ENCODE measurements at regions not wholly inside any gene's neighbourhood (a gene's known extent, or its start where the extent isn't known, plus 50 kb on each side); places are given as distances from the start of the nearest gene placed in this dataset.
A peak's percentile ranks its signal among the peaks of the same experiment; 100 is the strongest.

DNA sequence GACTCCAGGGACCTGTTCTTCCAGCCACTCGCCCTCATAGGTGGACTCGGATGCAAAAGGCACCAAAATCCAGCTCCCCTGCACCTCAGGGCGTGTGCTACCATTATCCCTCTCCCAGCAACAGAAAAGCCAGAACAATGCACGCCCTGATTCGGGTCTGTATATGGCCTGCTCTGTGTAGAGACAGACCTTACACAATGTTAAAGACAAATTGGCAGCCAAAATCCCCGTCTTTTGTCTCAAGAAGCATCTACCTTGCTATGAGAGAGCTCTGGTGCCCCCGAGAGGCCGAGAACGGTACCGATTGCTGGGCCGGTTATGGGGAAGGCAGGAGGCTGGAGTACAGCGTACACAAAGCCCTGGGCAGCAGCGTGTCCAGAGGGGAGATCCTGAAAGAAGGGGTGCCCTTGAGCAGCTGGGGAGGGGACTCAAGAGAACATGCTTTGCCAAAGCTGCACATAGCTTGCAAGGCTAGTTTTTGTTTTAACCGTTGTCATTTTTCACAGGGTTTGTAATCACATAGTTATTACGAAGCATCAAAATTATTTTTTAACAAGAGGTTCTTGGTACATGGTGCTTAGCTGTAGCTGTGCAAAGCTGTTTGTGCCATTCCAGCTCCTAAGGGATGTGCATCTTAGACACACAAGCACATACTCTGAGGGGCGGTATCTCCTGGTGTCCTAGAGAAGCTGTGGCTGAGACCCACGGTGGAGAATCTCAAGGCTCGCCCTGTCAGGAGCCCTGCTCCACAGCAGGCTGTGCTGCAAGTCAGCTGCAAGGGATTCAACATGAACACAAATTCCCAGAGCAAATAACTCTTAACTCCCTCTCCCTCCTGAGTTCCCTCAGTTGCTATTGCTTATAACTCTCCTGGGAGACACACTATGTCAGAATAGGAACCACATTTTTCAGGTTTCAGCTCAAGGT, 461.5 kb upstream of the PPP2R3A start:
- ATAC-seq (ENCODE audit: insufficient read depth, low read depth): peak; percentile 83
- Histone ChIP-seq H3K36me3 (ENCODE audit: insufficient read depth, low read length) (no peaks in the 10 kb centered on the region), H3K27ac (ENCODE audit: low read length) (no peak overlapping the region)

DNA sequence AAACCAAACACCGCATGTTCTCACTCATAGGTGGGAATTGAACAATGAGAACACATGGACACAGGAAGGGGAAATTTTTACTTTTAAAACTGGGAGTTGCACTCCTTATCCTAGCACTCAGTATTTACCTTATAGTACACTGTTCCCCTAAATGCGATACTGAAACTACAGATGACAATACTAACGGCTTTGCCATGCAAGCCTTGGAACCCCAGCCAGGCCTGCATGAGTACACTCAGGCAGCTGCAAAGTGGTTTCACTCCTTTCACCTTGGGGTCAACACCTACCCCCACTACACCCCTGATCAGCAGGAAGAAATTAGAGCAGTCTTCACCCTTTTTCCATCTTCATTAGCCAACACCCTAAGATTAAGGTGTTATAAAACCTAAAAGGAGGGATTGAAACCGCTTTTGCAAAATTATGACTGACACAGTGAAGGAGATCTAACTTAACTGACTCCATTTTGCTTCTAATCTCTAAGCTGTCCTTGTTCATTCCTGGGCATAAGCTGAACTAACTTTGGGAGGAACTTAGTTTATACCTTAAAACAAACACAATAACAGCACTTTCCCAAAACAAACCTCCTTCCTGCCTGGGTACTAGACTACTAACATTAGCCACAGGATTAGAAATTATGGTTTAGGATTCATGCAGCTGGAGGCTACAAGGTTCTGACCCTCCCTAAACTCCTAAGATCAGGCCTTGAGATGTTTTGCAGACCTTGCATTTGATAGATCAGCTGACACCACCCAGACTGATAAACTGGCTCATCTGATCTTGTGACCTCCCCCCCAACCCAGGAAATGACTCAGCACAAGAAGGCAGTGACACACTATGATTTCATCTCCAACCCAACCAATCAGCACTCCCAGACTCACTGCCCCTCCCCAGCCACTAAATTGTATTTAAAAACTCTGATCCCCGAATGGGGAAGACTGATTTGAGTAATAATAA, 452.1 kb upstream of the PPP2R3A start:
- DNase-seq: peak; percentile 27

More for the DNA sequence above, 461.5 kb upstream of the PPP2R3A start:
- H3K79me2 ChIP-seq (ENCODE audit: insufficient read depth, low read length): no peaks in the 10 kb centered on the region
- TF ChIP-seq, protein P1, sequence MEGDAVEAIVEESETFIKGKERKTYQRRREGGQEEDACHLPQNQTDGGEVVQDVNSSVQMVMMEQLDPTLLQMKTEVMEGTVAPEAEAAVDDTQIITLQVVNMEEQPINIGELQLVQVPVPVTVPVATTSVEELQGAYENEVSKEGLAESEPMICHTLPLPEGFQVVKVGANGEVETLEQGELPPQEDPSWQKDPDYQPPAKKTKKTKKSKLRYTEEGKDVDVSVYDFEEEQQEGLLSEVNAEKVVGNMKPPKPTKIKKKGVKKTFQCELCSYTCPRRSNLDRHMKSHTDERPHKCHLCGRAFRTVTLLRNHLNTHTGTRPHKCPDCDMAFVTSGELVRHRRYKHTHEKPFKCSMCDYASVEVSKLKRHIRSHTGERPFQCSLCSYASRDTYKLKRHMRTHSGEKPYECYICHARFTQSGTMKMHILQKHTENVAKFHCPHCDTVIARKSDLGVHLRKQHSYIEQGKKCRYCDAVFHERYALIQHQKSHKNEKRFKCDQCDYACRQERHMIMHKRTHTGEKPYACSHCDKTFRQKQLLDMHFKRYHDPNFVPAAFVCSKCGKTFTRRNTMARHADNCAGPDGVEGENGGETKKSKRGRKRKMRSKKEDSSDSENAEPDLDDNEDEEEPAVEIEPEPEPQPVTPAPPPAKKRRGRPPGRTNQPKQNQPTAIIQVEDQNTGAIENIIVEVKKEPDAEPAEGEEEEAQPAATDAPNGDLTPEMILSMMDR (IDR thresholded peaks at IDR 0.05; ENCODE audit: borderline replicate concordance, extremely low read depth, low read length, poor library complexity, severe bottlenecking): peak; percentile 81
- TF ChIP-seq EZH2 (IDR thresholded peaks at IDR 0.05; ENCODE audit: borderline replicate concordance, low read depth, low read length, severe bottlenecking): no peak
- peak; percentile 64 for DNase-seq
- H3K4me3 ChIP-seq (ENCODE audit: low read depth in 1 of 2, low read length in 2 of 2): no peak overlapping the region
- H3K27me3 ChIP-seq (ENCODE audit: insufficient read depth, low read length, poor library complexity): peaks cover 5% of the 10 kb centered on the region
- no peaks in the 10 kb centered on the region for H4K20me1 ChIP-seq (ENCODE audit: insufficient read depth, low read length)
- no peak overlapping the region for H2AFZ ChIP-seq (ENCODE audit: low read depth, low read length)
- H3K9me3 ChIP-seq (ENCODE audit: insufficient read depth, low read length, severe bottlenecking): no peaks in the 10 kb centered on the region
- no peak overlapping the region for H3K4me2 ChIP-seq (ENCODE audit: insufficient read depth, low read length)
- H3K4me1 ChIP-seq (ENCODE audit: insufficient read depth, low read length): no peaks in the 10 kb centered on the region
- H3K9ac ChIP-seq (ENCODE audit: low read depth, low read length): no peak overlapping the region

DNA sequence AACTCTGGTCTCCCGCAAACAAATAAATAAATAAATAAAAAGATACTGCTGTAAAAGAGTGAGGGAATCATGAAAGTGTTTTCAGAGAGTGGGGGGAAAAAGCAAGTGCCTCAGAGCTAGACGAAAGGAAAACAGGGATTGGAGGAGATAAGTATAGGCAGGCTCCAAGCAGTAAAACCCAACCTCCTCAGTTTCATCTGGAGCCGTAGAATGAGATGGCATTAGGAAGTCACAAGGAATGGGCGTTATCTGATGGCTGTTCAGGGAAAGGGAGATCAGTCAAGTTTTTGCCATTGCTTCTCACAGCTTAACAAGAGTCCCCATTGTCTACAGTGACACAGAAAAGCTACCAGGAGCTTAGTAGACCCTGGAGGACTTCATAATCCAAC, 451.5 kb upstream of the PPP2R3A start:
- Histone ChIP-seq H3K4me2 (ENCODE audit: insufficient read depth, low read length) (no peak overlapping the region), H3K27me3 (ENCODE audit: insufficient read depth, low read length, poor library complexity) (peaks cover 22% of the 10 kb centered on the region), H3K36me3 (ENCODE audit: insufficient read depth, low read length) (no peaks in the 10 kb centered on the region), H3K9me3 (ENCODE audit: insufficient read depth, low read length, severe bottlenecking) (no peaks in the 10 kb centered on the region), H2AFZ (ENCODE audit: low read depth, low read length) (no peak overlapping the region), H3K4me3 (ENCODE audit: low read depth in 1 of 2, low read length in 2 of 2) (no peak overlapping the region), H4K20me1 (ENCODE audit: insufficient read depth, low read length) (no peaks in the 10 kb centered on the region), H3K79me2 (ENCODE audit: insufficient read depth, low read length) (no peaks in the 10 kb centered on the region), H3K27ac (ENCODE audit: low read length) (no peak overlapping the region), H3K9ac (ENCODE audit: low read depth, low read length) (no peak overlapping the region), H3K4me1 (ENCODE audit: insufficient read depth, low read length) (no peaks in the 10 kb centered on the region)
- DNase-seq (no peak), ATAC-seq (ENCODE audit: insufficient read depth, low read depth) (no peak)
- no peak for TF ChIP-seq EZH2 (IDR thresholded peaks at IDR 0.05; ENCODE audit: borderline replicate concordance, low read depth, low read length, severe bottlenecking)
- TF ChIP-seq, protein P1 (IDR thresholded peaks at IDR 0.05; ENCODE audit: borderline replicate concordance, extremely low read depth, low read length, poor library complexity, severe bottlenecking): no peak

More for the DNA sequence above, 452.1 kb upstream of the PPP2R3A start:
- Histone ChIP-seq H3K79me2 (ENCODE audit: insufficient read depth, low read length) (no peaks in the 10 kb centered on the region), H3K36me3 (ENCODE audit: insufficient read depth, low read length) (no peaks in the 10 kb centered on the region), H4K20me1 (ENCODE audit: insufficient read depth, low read length) (no peaks in the 10 kb centered on the region), H3K4me1 (ENCODE audit: insufficient read depth, low read length) (no peaks in the 10 kb centered on the region), H2AFZ (ENCODE audit: low read depth, low read length) (no peak overlapping the region), H3K27ac (ENCODE audit: low read length) (no peak overlapping the region), H3K4me3 (ENCODE audit: low read depth in 1 of 2, low read length in 2 of 2) (no peak overlapping the region), H3K4me2 (ENCODE audit: insufficient read depth, low read length) (no peak overlapping the region), H3K9ac (ENCODE audit: low read depth, low read length) (no peak overlapping the region), H3K27me3 (ENCODE audit: insufficient read depth, low read length, poor library complexity) (peaks cover 16% of the 10 kb centered on the region), H3K9me3 (ENCODE audit: insufficient read depth, low read length, severe bottlenecking) (no peaks in the 10 kb centered on the region)
- TF ChIP-seq EZH2 (IDR thresholded peaks at IDR 0.05; ENCODE audit: borderline replicate concordance, low read depth, low read length, severe bottlenecking): no peak
- TF ChIP-seq, protein P1 (IDR thresholded peaks at IDR 0.05; ENCODE audit: borderline replicate concordance, extremely low read depth, low read length, poor library complexity, severe bottlenecking): no peak
- peak; percentile 58; the same call in 2 of the 3 replicates for ATAC-seq (ENCODE audit: insufficient read depth, low read depth)

All from DND-41 (cell line).